ENCODE measurements at regions not wholly inside any gene's neighbourhood (a gene's known extent, or its start where the extent isn't known, plus 50 kb on each side); places are given as distances from the start of the nearest gene placed in this dataset.

DNA sequence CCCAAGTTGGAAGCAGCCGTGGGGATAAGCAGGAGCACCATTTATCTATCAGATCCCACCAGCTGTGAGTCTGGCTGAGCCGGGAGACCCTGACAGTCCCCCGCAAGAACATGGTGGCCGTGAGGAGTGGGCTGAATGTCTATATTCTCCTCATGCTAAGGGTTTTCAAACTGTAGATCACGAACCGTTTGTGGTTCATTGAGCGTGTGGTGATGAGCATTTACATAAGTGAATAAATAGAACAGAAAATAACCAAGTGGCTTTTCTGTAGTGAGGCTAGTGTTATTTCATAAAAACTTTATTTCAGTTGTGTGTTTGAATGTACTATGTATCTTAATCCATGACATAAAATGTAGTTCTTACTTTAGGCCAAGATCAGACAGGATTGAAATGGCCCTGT, 190.2 kb upstream of the APCDD1 start:
- Histone ChIP-seq H3K36me3 (ENCODE audit: control insufficient read depth in 2 of 2, insufficient read depth in 2 of 2, low read length in 2 of 2) (no peaks in the 10 kb centered on the region), H3K4me1 (ENCODE audit: control insufficient read depth in 2 of 2, insufficient read depth in 2 of 2, low read length in 2 of 2) (no peaks in the 10 kb centered on the region), H3K27me3 (ENCODE audit: control insufficient read depth in 2 of 2, insufficient read depth in 2 of 2, low read length in 2 of 2) (no peaks in the 10 kb centered on the region), H3K4me3 (ENCODE audit: low read length in 2 of 2) (no peak overlapping the region), H3K27ac (ENCODE audit: low read depth in 2 of 2, low read length in 2 of 2) (peak overlapping the region; percentile 33 to 45), H3K9me3 (ENCODE audit: control insufficient read depth in 2 of 2, low read length in 2 of 2) (no peaks in the 10 kb centered on the region), H3K9ac (ENCODE audit: low read depth in 1 of 2, low read length in 2 of 2) (no peak overlapping the region)

GRCh38 chr18:10265560-10266333, 188.7 kb upstream of the APCDD1 start:
- Histone ChIP-seq H3K9ac (ENCODE audit: low read depth in 1 of 2, low read length in 2 of 2) (no peak overlapping the region), H3K9me3 (ENCODE audit: control insufficient read depth in 2 of 2, low read length in 2 of 2) (no peaks in the 10 kb centered on the region), H3K4me1 (ENCODE audit: control insufficient read depth in 2 of 2, insufficient read depth in 2 of 2, low read length in 2 of 2) (no peaks in the 10 kb centered on the region), H3K36me3 (ENCODE audit: control insufficient read depth in 2 of 2, insufficient read depth in 2 of 2, low read length in 2 of 2) (no peaks in the 10 kb centered on the region), H3K4me3 (ENCODE audit: low read length in 2 of 2) (no peak overlapping the region), H3K27ac (ENCODE audit: low read depth in 2 of 2, low read length in 2 of 2) (no peak overlapping the region), H3K27me3 (ENCODE audit: control insufficient read depth in 2 of 2, insufficient read depth in 2 of 2, low read length in 2 of 2) (no peaks in the 10 kb centered on the region)

DNA sequence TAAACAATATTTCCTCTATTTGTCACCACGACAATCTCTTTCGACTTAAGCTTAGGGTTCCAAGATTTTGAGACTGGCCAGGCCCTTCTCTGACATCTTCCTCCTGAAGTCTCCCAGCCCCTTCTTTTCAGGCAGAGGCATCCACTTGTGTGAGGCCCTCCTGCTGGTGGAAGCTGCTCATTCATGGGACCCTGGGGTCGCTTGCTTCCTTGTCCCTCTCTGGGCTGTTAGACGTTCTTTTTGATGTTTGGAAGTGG, 188.2 kb upstream of the APCDD1 start:
- Histone ChIP-seq H3K9me3 (ENCODE audit: control insufficient read depth in 2 of 2, low read length in 2 of 2) (no peaks in the 10 kb centered on the region), H3K27me3 (ENCODE audit: control insufficient read depth in 2 of 2, insufficient read depth in 2 of 2, low read length in 2 of 2) (no peaks in the 10 kb centered on the region), H3K27ac (ENCODE audit: low read depth in 2 of 2, low read length in 2 of 2) (no peak overlapping the region)

DNA sequence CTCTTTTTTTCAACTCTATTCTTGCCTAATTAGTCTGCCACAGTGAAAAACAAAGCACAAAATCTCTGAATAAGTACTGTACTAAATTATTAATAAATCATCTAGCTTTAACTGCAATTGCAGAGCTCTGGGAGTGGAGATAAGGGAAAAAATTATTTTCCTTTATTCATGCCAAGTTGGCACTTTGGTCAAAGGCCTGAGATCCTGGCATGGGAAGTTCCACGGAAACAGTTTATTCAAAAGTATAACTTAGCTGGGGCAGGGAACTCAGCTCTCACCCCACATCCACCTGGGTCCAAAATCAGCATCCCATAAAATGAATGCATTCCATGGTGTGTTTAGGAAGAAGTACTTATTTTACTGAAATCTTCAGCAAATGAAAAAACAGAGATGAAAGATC, 185.2 kb upstream of the APCDD1 start:
- Histone ChIP-seq H3K36me3 (ENCODE audit: control insufficient read depth in 2 of 2, insufficient read depth in 2 of 2, low read length in 2 of 2) (no peaks in the 10 kb centered on the region), H3K27me3 (ENCODE audit: control insufficient read depth in 2 of 2, insufficient read depth in 2 of 2, low read length in 2 of 2) (no peaks in the 10 kb centered on the region), H3K9me3 (ENCODE audit: control insufficient read depth in 2 of 2, low read length in 2 of 2) (no peaks in the 10 kb centered on the region), H3K4me1 (ENCODE audit: control insufficient read depth in 2 of 2, insufficient read depth in 2 of 2, low read length in 2 of 2) (no peaks in the 10 kb centered on the region), H3K9ac (ENCODE audit: low read depth in 1 of 2, low read length in 2 of 2) (no peak overlapping the region), H3K4me3 (ENCODE audit: low read length in 2 of 2) (no peak overlapping the region), H3K27ac (ENCODE audit: low read depth in 2 of 2, low read length in 2 of 2) (no peak overlapping the region)

More for the DNA sequence above, 188.2 kb upstream of the APCDD1 start:
- H3K4me3 ChIP-seq (ENCODE audit: low read length in 2 of 2), result no peak overlapping the region
- no peak overlapping the region for H3K9ac ChIP-seq (ENCODE audit: low read depth in 1 of 2, low read length in 2 of 2)
- H3K36me3 ChIP-seq (ENCODE audit: control insufficient read depth in 2 of 2, insufficient read depth in 2 of 2, low read length in 2 of 2), result no peaks in the 10 kb centered on the region
- H3K4me1 ChIP-seq (ENCODE audit: control insufficient read depth in 2 of 2, insufficient read depth in 2 of 2, low read length in 2 of 2), result no peaks in the 10 kb centered on the region

- Histone ChIP-seq H3K9ac (ENCODE audit: low read depth in 1 of 2, low read length in 2 of 2) (no peak overlapping the region), H3K9me3 (ENCODE audit: control insufficient read depth in 2 of 2, low read length in 2 of 2) (no peaks in the 10 kb centered on the region), H3K4me3 (ENCODE audit: low read length in 2 of 2) (no peak overlapping the region), H3K36me3 (ENCODE audit: control insufficient read depth in 2 of 2, insufficient read depth in 2 of 2, low read length in 2 of 2) (no peaks in the 10 kb centered on the region), H3K27ac (ENCODE audit: low read depth in 2 of 2, low read length in 2 of 2) (no peak overlapping the region), H3K4me1 (ENCODE audit: control insufficient read depth in 2 of 2, insufficient read depth in 2 of 2, low read length in 2 of 2) (no peaks in the 10 kb centered on the region), H3K27me3 (ENCODE audit: control insufficient read depth in 2 of 2, insufficient read depth in 2 of 2, low read length in 2 of 2) (no peaks in the 10 kb centered on the region)
Observed at GRCh38 chr18:10270151-10270571, 184.3 kb upstream of the APCDD1 start.

DNA sequence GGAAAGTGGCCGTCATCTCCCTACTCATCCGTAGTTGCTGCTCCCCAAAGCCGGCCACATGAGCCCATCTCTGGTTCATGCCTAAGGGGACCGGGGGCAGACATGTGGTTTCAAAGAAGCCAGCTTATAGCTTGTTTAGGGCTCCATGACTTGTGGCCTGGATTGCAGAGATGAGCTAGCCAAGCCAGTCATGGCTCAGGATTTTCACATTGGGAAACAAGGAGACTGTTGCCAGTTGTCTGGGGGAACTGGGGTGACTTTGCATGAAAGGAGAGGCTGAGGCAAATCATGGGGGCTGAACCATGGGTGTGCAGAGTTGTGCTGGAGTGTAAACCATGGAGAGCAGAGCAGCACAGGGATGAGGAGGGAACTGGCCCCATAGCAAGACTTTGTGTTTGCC, 183.0 kb upstream of the APCDD1 start:
- H3K9me3 ChIP-seq (ENCODE audit: control insufficient read depth in 2 of 2, low read length in 2 of 2), result no peaks in the 10 kb centered on the region
- no peak overlapping the region for H3K9ac ChIP-seq (ENCODE audit: low read depth in 1 of 2, low read length in 2 of 2)
- H3K27ac ChIP-seq (ENCODE audit: low read depth in 2 of 2, low read length in 2 of 2), result no peak overlapping the region
- no peaks in the 10 kb centered on the region for H3K4me1 ChIP-seq (ENCODE audit: control insufficient read depth in 2 of 2, insufficient read depth in 2 of 2, low read length in 2 of 2)
- no peaks in the 10 kb centered on the region for H3K27me3 ChIP-seq (ENCODE audit: control insufficient read depth in 2 of 2, insufficient read depth in 2 of 2, low read length in 2 of 2)
- no peak overlapping the region for H3K4me3 ChIP-seq (ENCODE audit: low read length in 2 of 2)
- H3K36me3 ChIP-seq (ENCODE audit: control insufficient read depth in 2 of 2, insufficient read depth in 2 of 2, low read length in 2 of 2), result no peaks in the 10 kb centered on the region

DNA sequence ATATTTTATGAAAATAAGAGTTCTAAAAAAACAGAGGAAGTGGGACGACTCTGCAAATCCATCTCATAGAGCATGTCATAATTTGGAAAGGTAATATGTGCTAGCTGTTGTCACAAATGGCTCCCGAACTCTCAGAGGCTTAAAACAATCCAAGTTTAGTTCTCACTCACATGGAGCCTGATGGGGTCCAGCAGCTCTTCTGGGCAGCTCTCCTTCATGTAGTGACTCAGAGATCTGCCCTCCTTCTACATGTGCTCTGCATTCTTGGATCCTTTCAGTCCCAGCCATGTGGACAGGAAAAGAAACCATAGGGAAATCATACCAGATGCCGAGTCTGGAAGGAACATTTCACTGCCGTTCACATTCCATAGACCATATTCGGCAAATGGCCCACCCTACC, 180.1 kb upstream of the APCDD1 start:
- no peaks in the 10 kb centered on the region for H3K36me3 ChIP-seq (ENCODE audit: control insufficient read depth in 2 of 2, insufficient read depth in 2 of 2, low read length in 2 of 2)
- no peaks in the 10 kb centered on the region for H3K27me3 ChIP-seq (ENCODE audit: control insufficient read depth in 2 of 2, insufficient read depth in 2 of 2, low read length in 2 of 2)
- no peaks in the 10 kb centered on the region for H3K9me3 ChIP-seq (ENCODE audit: control insufficient read depth in 2 of 2, low read length in 2 of 2)
- H3K4me1 ChIP-seq (ENCODE audit: control insufficient read depth in 2 of 2, insufficient read depth in 2 of 2, low read length in 2 of 2), result no peaks in the 10 kb centered on the region
- H3K27ac ChIP-seq (ENCODE audit: low read depth in 2 of 2, low read length in 2 of 2), result no peak overlapping the region
- H3K4me3 ChIP-seq (ENCODE audit: low read length in 2 of 2), result no peak overlapping the region
- no peak overlapping the region for H3K9ac ChIP-seq (ENCODE audit: low read depth in 1 of 2, low read length in 2 of 2)

GRCh38 chr18:10275486-10275885, 178.9 kb upstream of the APCDD1 start:
- no peak overlapping the region for H3K9ac ChIP-seq (ENCODE audit: low read depth in 1 of 2, low read length in 2 of 2)
- no peaks in the 10 kb centered on the region for H3K27me3 ChIP-seq (ENCODE audit: control insufficient read depth in 2 of 2, insufficient read depth in 2 of 2, low read length in 2 of 2)
- H3K36me3 ChIP-seq (ENCODE audit: control insufficient read depth in 2 of 2, insufficient read depth in 2 of 2, low read length in 2 of 2), result no peaks in the 10 kb centered on the region
- no peaks in the 10 kb centered on the region for H3K4me1 ChIP-seq (ENCODE audit: control insufficient read depth in 2 of 2, insufficient read depth in 2 of 2, low read length in 2 of 2)
- no peak overlapping the region for H3K27ac ChIP-seq (ENCODE audit: low read depth in 2 of 2, low read length in 2 of 2)
- no peaks in the 10 kb centered on the region for H3K9me3 ChIP-seq (ENCODE audit: control insufficient read depth in 2 of 2, low read length in 2 of 2)
- no peak overlapping the region for H3K4me3 ChIP-seq (ENCODE audit: low read length in 2 of 2)

DNA sequence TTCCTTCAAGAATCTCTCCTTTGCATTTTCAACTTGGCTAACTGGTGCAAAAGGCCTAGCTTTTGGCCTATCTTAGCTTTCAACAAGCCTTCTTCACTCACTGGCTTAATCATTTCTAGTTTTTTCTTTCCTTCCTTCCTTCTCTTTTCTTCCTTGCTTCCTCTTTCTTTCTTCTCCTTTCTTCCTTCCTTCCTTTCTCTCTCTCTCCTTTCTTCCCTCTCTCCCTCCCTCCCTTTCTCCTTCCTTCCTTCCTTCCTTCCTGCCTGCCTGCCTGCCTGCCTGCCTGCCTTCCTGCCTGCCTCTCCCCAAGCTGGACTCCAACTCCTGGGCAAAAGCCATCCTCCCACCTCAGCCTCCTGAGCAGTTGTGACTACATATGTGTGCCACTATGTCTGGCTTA, 176.2 kb upstream of the APCDD1 start:
- H3K4me1 ChIP-seq (ENCODE audit: control insufficient read depth in 2 of 2, insufficient read depth in 2 of 2, low read length in 2 of 2), result no peaks in the 10 kb centered on the region
- no peak overlapping the region for H3K9ac ChIP-seq (ENCODE audit: low read depth in 1 of 2, low read length in 2 of 2)
- H3K27ac ChIP-seq (ENCODE audit: low read depth in 2 of 2, low read length in 2 of 2), result no peak overlapping the region
- no peaks in the 10 kb centered on the region for H3K36me3 ChIP-seq (ENCODE audit: control insufficient read depth in 2 of 2, insufficient read depth in 2 of 2, low read length in 2 of 2)
- no peaks in the 10 kb centered on the region for H3K9me3 ChIP-seq (ENCODE audit: control insufficient read depth in 2 of 2, low read length in 2 of 2)
- H3K27me3 ChIP-seq (ENCODE audit: control insufficient read depth in 2 of 2, insufficient read depth in 2 of 2, low read length in 2 of 2), result no peaks in the 10 kb centered on the region
- H3K4me3 ChIP-seq (ENCODE audit: low read length in 2 of 2), result no peak overlapping the region

- Histone ChIP-seq H3K9me3 (ENCODE audit: control insufficient read depth in 2 of 2, low read length in 2 of 2) (no peaks in the 10 kb centered on the region), H3K27ac (ENCODE audit: low read depth in 2 of 2, low read length in 2 of 2) (no peak overlapping the region), H3K9ac (ENCODE audit: low read depth in 1 of 2, low read length in 2 of 2) (no peak overlapping the region), H3K4me1 (ENCODE audit: control insufficient read depth in 2 of 2, insufficient read depth in 2 of 2, low read length in 2 of 2) (no peaks in the 10 kb centered on the region), H3K36me3 (ENCODE audit: control insufficient read depth in 2 of 2, insufficient read depth in 2 of 2, low read length in 2 of 2) (no peaks in the 10 kb centered on the region), H3K27me3 (ENCODE audit: control insufficient read depth in 2 of 2, insufficient read depth in 2 of 2, low read length in 2 of 2) (no peaks in the 10 kb centered on the region), H3K4me3 (ENCODE audit: low read length in 2 of 2) (no peak overlapping the region)
Observed at GRCh38 chr18:10279471-10279870, 175.0 kb upstream of the APCDD1 start.
